Renal pelvis (tissue), 1 donor: ENCODE measurements at regions not wholly inside any gene's neighbourhood (a gene's known extent, or its start where the extent isn't known, plus 50 kb on each side); places are given as distances from the start of the nearest gene placed in this dataset.
A peak's percentile ranks its signal among the peaks of the same experiment; 100 is the strongest.

Experiments used
- DNase-seq: peaks from one replicate; pipeline ENCODE4 v3.0.0-alpha.2; 2013

- no peak for DNase-seq
These were observed 424.9 kb downstream of the CENPC start for GRCh38 chr4:67120369-67120768.

GRCh38 chr4:67109276-67109675 lies 436.0 kb downstream of the CENPC start:
- DNase-seq: no peak

GRCh38 chr4:67106861-67107460 lies 438.3 kb downstream of the CENPC start:
- no peak for DNase-seq

- no peak for DNase-seq
These were observed 441.2 kb downstream of the CENPC start for GRCh38 chr4:67104145-67104544.

GRCh38 chr4:67103001-67103747 lies 442.1 kb downstream of the CENPC start:
- DNase-seq: no peak

- no peak for DNase-seq
These were observed 443.7 kb downstream of the CENPC start for GRCh38 chr4:67101612-67102011.

- DNase-seq: no peak
These were observed 453.0 kb downstream of the CENPC start for GRCh38 chr4:67092351-67092750.

- no peak for DNase-seq
These were observed 453.6 kb downstream of the CENPC start for GRCh38 chr4:67091673-67092072.

- no peak for DNase-seq
These were observed 457.4 kb downstream of the CENPC start for GRCh38 chr4:67087897-67088296.

GRCh38 chr4:67084783-67085182 lies 460.5 kb downstream of the CENPC start:
- DNase-seq: no peak

- DNase-seq: no peak
These were observed 461.8 kb downstream of the CENPC start for GRCh38 chr4:67083496-67083895.

GRCh38 chr4:67082746-67083145 lies 462.6 kb downstream of the CENPC start:
- no peak for DNase-seq

- peak; percentile 4 for DNase-seq
These were observed 465.2 kb downstream of the CENPC start for GRCh38 chr4:67080046-67080557.

GRCh38 chr4:67071641-67072040 lies 473.7 kb downstream of the CENPC start:
- no peak for DNase-seq

- no peak for DNase-seq
These were observed 490.0 kb downstream of the CENPC start for GRCh38 chr4:67055319-67055718.

GRCh38 chr4:67054896-67055295 lies 490.4 kb downstream of the CENPC start:
- no peak for DNase-seq

- no peak for DNase-seq
These were observed 492.3 kb downstream of the CENPC start for GRCh38 chr4:67052814-67053675.

- DNase-seq: no peak
These were observed 494.1 kb downstream of the CENPC start for GRCh38 chr4:67051000-67051789.

- DNase-seq: no peak
These were observed 495.9 kb downstream of the CENPC start for GRCh38 chr4:67049446-67049845.

GRCh38 chr4:67048530-67048929 lies 496.8 kb downstream of the CENPC start:
- DNase-seq: no peak

GRCh38 chr4:67040315-67040714 lies 505.0 kb downstream of the CENPC start:
- no peak for DNase-seq

- no peak for DNase-seq
These were observed 507.1 kb downstream of the CENPC start for GRCh38 chr4:67038228-67038566.
